GM12892 (cell line): ENCODE measurements at regions not wholly inside any gene's neighbourhood (a gene's known extent, or its start where the extent isn't known, plus 50 kb on each side); places are given as distances from the start of the nearest gene placed in this dataset.
A peak's percentile ranks its signal among the peaks of the same experiment; 100 is the strongest.

Source experiments
- DNase-seq: peaks from one replicate; pipeline ENCODE4 v3.0.0; 2011; ENCODE audit not compliant: insufficient read length
- FAIRE-seq: peaks from 2 replicates; lab custom pipeline; 2011; peaks lifted over from hg19 to GRCh38; lab: Jason Lieb, UNC
- POLR2A ChIP-seq: IDR thresholded peaks from 2 replicates; pipeline ENCODE4 v1.6.1; 2011; ENCODE audit warnings: low read depth, low read length, control low read depth
- POLR2AphosphoS5 ChIP-seq: IDR thresholded peaks from 2 replicates; pipeline ENCODE4 v1.6.1; 2011; ENCODE audit warnings: low read depth, low read length, control low read depth
- TAF1 ChIP-seq: IDR thresholded peaks from 2 replicates; pipeline ENCODE4 v1.6.1; 2011; ENCODE audit warnings: low read depth, mild to moderate bottlenecking, control low read depth, low read length, borderline replicate concordance

DNA sequence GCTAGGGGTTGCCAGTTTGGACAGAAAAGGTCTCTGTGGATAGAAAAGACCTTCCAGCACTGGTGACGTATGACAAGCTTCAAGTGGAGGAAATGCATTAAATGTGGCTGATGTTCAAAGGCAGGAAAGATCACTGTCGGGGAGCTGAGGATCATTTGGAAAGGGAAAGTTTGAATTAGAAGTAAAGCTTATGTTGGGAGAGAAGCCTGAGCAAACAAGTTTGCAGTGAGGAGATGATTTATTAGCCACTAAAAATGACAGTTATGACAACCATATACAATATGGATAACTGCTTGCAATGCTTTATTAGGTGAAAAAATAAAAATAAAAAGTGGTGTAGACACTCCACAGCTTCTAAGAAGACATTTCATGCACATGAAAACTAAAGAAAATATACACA, 135.3 kb upstream of the HS3ST1 start:
- no peak for FAIRE-seq
- no peak for DNase-seq
- TF ChIP-seq POLR2AphosphoS5 (no peak), POLR2A (no peak), TAF1 (no peak)

DNA sequence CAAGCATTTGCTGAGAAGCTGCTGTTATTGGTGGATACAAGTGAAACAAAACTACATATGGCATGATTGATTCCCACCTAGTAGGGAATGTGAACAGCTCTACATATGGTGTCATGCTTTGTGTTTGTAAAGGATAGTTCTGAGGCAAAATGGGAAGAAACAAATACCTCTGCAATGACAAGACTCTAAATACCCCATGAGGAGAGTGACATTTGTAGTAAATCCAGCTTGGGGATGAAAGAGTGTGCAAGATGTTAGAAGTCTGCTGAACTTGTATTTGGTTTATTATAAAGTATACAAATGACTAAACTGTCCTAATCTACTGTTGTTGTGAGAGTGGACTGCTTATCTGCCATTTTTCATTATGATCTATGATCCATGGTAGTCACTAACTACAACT, 120.8 kb upstream of the HS3ST1 start:
- TF ChIP-seq POLR2AphosphoS5 (no peak), TAF1 (no peak), POLR2A (no peak)
- DNase-seq, result no peak
- FAIRE-seq, result no peak

DNA sequence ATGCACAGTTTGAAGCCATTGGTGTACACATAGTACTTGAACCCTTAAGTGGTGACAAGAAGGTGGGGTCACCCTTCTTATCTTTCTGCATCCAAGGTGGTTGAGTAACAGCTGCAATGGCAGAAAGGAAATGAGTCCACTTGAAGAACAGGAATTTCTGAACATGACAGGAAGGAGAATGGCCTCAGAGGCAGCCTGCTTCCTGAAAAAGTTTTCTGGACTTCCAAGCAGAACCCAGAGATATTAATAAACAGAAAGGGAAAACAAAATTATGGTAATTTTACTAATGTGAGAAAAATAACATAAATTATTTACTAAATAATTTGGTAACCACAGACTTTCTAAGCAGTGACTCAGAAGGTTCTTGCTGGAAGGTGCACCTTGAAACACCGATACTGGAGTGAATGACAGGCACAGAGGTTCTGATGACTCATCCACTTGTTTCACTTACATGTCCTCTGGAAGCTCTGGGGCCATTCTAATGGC, 119.9 kb upstream of the HS3ST1 start:
- DNase-seq (no peak), FAIRE-seq (peak; percentile 30)
- TF ChIP-seq POLR2A (no peak), TAF1 (no peak), POLR2AphosphoS5 (no peak)

DNA sequence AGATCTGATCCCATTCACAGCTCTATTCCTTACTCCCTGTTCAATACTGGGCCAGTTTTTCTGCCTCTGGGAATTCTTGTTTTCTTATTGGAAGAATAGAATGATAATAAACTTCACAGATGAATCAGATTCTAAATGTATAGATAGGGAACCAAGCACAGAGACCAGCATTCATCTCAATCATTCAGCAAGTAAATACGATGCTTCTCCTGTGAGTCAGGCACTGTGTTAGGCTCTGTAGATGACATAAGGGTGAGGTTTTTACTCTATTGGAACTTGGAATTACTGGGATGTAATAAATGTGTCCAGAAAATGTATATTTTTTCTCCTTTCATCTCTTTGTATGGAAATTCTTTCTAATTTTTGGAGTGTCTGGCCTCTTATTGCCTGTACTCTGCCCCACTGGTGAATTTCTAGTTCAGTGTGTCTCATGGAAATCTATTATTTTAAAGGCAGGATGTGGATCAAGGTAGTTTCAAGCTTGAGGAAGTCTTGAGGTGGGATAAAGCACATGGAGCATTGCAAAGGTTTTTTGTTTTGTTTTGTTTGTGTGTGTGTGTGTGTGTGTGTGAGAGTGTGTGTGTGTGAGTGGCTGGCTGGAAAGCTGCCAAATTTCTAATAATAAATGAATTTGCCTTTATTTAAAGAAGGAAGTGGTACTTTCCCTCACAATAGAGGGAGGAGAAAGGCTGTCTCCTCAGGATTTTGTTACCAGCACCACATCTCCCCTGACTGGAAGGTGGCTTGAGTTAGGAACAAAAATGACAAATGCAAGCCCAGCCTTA, 117.9 kb upstream of the HS3ST1 start:
- no peak for FAIRE-seq
- TF ChIP-seq POLR2A (no peak), POLR2AphosphoS5 (no peak), TAF1 (no peak)
- no peak for DNase-seq

DNA sequence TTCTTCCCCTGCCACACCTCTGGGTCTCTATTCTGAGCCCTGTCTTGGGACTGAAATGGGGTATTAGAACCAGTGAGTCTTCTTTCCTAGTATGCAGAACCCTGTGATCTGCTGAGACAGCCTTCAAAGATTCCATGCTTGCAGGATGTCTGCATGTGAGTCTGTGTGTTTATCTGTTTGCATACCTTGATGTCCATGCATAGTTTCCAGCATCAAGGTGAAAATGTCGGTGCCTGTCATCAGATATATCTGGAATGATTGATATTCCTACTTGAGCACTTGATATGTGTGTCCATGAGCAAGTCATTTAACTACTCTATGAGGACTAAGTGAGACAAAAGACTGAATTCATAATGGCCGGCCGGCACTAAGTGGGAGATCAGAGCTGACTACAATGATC, 117.0 kb upstream of the HS3ST1 start:
- DNase-seq (no peak), FAIRE-seq (no peak)
- TF ChIP-seq POLR2AphosphoS5 (no peak), TAF1 (no peak), POLR2A (no peak)

DNA sequence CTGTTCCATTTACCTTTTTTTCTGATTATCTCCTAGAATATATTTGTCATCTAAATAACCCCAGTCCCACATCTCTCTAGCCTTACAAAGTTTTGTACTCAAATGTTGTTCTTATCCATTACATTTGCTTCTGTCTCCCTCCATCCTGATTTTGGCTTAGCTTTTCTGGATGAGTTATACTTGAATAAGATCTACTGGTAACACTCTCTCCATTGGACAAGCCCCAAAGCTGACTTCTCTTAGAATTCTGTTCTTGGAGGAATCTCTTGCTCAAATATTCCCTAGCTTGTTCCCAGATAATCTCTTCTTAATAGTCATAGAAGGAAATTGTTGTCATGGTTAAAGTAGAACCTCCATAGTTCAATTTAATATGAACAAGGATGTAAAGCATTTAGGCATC, 115.5 kb upstream of the HS3ST1 start:
- no peak for FAIRE-seq
- TF ChIP-seq POLR2AphosphoS5 (no peak), POLR2A (no peak), TAF1 (no peak)

DNA sequence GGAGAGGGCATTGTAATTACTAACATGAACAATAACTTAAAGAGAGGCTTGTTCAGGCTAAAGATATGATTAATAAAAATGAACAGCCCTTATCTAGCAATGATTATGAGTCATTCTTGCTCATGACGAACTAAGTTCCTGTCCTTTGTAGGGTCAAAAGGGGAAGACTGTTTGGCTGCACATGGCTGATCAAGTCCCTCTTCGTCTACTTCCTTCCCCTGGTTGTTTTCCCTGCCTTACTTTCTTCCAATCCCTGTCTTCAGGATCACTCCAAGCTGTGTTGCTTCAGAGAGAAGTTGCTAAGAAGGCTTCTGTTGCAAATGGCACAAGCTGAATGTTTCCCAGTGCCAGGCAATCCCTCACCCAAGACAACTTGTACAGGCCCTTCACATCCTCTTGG, 115.0 kb upstream of the HS3ST1 start:
- no peak for DNase-seq
- TF ChIP-seq TAF1 (no peak), POLR2AphosphoS5 (no peak), POLR2A (no peak)
- no peak for FAIRE-seq

More for the DNA sequence above, 115.5 kb upstream of the HS3ST1 start:
- no peak for DNase-seq

DNA sequence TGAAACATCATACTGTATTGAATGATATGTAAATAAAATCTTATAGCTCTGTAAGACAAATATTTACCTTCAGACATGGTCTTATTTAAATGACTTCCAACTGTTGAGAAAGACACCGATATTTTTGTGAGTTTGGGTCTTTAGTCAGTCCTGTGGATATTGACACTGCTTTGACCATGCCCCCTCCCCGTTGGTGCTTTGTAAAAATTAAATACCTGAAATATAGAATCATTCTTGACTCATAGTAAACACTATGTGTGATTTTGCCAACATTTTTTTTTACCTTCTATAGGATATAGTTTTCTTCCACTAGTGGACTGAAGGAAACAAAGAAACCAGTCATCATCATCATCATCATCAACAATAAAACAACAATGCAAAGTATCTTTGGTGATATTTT, 114.3 kb upstream of the HS3ST1 start:
- DNase-seq (no peak), FAIRE-seq (no peak)
- no peak for TF ChIP-seq POLR2A
- no peak for TF ChIP-seq POLR2AphosphoS5
- no peak for TF ChIP-seq TAF1

DNA sequence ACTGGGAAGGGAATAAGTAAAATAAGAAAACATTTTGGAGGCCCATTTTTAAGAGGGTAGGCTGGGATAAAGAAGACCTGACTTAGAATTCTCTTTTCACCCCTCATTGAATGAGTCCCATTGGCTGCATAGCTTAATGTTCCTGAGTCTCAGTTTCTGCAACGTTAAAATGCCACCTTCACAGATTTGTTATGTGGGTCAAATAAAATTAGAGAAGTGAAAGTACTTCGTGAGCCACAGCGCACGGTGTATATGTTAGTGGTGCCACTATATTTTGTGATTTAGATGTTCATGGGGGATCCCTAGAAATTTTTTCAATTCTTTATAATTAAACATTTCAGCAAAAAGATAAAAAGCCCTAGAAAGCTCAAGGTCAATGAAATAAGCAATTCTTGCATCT, 109.2 kb upstream of the HS3ST1 start:
- TF ChIP-seq POLR2AphosphoS5 (no peak), POLR2A (no peak), TAF1 (no peak)
- DNase-seq (no peak), FAIRE-seq (no peak)

DNA sequence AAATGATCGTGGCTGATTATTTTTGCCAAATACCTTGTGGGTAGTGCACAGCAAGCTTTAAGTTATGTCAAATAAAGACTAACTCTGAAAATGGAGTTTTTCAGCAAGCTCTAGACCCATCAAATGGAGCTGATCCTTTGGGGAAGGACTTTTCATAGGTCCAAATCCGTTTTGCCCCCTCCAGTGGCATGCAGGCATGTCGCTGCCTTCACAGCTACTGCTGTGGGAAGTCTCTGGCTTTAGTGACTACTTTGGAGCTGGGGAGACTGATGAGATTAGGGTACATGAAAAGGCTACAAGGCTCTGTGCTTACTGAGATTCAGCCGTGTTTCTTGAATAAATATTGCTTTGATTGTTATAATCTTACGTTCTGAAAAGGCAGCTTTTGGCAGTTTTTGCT, 106.6 kb upstream of the HS3ST1 start:
- FAIRE-seq (no peak), DNase-seq (no peak)
- TF ChIP-seq TAF1, result no peak
- no peak for TF ChIP-seq POLR2AphosphoS5
- no peak for TF ChIP-seq POLR2A

DNA sequence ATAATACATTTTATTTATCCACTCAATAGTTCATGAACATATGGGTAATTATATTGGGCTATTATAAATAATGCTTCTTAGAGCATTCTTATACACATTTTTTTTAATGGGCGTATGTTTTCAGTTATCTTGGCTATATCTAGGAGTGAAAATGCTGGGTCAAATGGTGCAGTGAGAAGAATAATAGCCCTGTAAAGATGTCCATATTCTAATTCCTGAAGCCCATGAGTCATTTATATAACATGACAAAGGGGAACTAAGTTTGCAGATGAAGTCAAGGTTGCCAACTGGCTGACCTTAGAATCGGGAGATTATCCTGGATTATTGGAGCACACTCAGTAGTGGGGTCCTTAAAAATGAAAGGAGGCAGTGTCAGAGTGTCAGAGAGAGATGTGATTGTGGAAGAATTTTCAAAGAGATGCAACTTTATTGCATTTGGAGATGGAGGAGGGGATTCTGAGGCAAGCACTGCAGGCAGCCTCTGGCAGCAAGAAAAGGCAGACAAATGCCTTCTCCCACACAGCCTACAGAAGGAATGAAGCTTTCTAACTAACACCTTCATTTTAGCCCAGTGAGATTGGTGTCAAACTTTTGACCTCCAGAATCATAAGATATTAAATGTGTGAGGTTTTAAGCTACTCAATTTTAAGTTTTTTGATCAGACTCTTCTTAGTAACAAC, 106.1 kb upstream of the HS3ST1 start:
- DNase-seq (no peak), FAIRE-seq (no peak)
- TF ChIP-seq TAF1, result no peak
- TF ChIP-seq POLR2AphosphoS5, result no peak
- no peak for TF ChIP-seq POLR2A
